ENCODE measurements at regions not wholly inside any gene's neighbourhood (a gene's known extent, or its start where the extent isn't known, plus 50 kb on each side); places are given as distances from the start of the nearest gene placed in this dataset.

- no peak for DNase-seq
- Mint-ChIP-seq H3K27ac (ENCODE audit: unreplicated experiment) (no peak overlapping the region), H3K27me3 (ENCODE audit: unreplicated experiment) (no peaks in the 10 kb centered on the region), H3K4me3 (ENCODE audit: unreplicated experiment) (no peak overlapping the region), H3K9me3 (ENCODE audit: unreplicated experiment) (no peaks in the 10 kb centered on the region), H3K36me3 (ENCODE audit: unreplicated experiment) (no peaks in the 10 kb centered on the region), H3K4me1 (ENCODE audit: low read depth, unreplicated experiment) (no peaks in the 10 kb centered on the region)
- TF ChIP-seq, protein P1, sequence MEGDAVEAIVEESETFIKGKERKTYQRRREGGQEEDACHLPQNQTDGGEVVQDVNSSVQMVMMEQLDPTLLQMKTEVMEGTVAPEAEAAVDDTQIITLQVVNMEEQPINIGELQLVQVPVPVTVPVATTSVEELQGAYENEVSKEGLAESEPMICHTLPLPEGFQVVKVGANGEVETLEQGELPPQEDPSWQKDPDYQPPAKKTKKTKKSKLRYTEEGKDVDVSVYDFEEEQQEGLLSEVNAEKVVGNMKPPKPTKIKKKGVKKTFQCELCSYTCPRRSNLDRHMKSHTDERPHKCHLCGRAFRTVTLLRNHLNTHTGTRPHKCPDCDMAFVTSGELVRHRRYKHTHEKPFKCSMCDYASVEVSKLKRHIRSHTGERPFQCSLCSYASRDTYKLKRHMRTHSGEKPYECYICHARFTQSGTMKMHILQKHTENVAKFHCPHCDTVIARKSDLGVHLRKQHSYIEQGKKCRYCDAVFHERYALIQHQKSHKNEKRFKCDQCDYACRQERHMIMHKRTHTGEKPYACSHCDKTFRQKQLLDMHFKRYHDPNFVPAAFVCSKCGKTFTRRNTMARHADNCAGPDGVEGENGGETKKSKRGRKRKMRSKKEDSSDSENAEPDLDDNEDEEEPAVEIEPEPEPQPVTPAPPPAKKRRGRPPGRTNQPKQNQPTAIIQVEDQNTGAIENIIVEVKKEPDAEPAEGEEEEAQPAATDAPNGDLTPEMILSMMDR (IDR thresholded peaks at IDR 0.05; ENCODE audit: partially characterized antibody, unreplicated experiment) = no peak
These were observed 592.1 kb downstream of the TLE1 start for GRCh38 chr9:81097131-81097847.

- no peaks in the 10 kb centered on the region for H3K9me3 Mint-ChIP-seq (ENCODE audit: unreplicated experiment)
- H3K4me3 Mint-ChIP-seq (ENCODE audit: unreplicated experiment) = no peak overlapping the region
- no peaks in the 10 kb centered on the region for H3K36me3 Mint-ChIP-seq (ENCODE audit: unreplicated experiment)
- DNase-seq = no peak
- H3K27me3 Mint-ChIP-seq (ENCODE audit: unreplicated experiment) = no peaks in the 10 kb centered on the region
- H3K4me1 Mint-ChIP-seq (ENCODE audit: low read depth, unreplicated experiment) = no peaks in the 10 kb centered on the region
- no peak overlapping the region for H3K27ac Mint-ChIP-seq (ENCODE audit: unreplicated experiment)
- TF ChIP-seq, protein P1 (IDR thresholded peaks at IDR 0.05; ENCODE audit: partially characterized antibody, unreplicated experiment) = no peak
These were observed 592.7 kb downstream of the TLE1 start for GRCh38 chr9:81096625-81097024.

DNA sequence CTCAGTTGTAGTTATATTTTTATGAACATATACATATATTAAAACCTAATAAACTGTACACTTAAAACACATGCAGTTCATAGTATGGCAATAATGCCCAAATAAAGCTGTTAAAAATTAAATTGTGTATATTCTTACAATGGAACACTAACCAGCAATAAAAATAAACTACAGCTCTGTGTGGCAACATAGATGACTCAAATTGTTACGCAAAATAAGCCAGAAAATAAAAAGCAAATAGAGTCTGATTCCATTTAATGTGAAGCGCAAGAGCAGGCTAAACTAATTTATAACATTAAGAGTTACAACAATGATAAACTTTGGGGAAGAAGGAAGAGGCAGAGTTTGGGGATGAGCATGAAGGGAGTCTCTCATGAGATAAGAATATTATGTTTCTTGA, 597.3 kb downstream of the TLE1 start:
- DNase-seq = no peak
- no peaks in the 10 kb centered on the region for H3K9me3 Mint-ChIP-seq (ENCODE audit: unreplicated experiment)
- no peak overlapping the region for H3K27ac Mint-ChIP-seq (ENCODE audit: unreplicated experiment)
- H3K4me1 Mint-ChIP-seq (ENCODE audit: low read depth, unreplicated experiment) = no peaks in the 10 kb centered on the region
- no peaks in the 10 kb centered on the region for H3K27me3 Mint-ChIP-seq (ENCODE audit: unreplicated experiment)
- H3K36me3 Mint-ChIP-seq (ENCODE audit: unreplicated experiment) = no peaks in the 10 kb centered on the region
- TF ChIP-seq, protein P1 (IDR thresholded peaks at IDR 0.05; ENCODE audit: partially characterized antibody, unreplicated experiment) = no peak
- no peak overlapping the region for H3K4me3 Mint-ChIP-seq (ENCODE audit: unreplicated experiment)

DNA sequence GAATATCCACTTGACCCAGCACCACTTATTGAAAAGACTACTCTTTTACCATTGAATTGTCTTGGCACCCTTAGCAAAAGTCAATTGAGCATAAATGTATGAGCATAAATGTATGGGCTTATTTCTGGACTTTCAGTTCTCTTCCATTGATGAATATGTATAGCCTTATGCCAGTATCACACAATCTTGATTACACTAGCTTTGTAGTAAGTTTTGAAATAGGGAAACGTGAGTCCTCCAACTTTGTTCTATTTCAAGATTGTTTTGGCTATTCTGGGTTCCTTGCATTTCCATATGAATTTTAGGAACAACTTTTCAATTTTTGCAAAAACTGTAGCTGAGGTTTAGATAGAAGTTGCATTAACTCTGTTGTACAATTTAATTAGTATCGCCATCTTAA, 601.0 kb downstream of the TLE1 start:
- no peaks in the 10 kb centered on the region for H3K27me3 Mint-ChIP-seq (ENCODE audit: unreplicated experiment)
- H3K4me3 Mint-ChIP-seq (ENCODE audit: unreplicated experiment) = no peak overlapping the region
- DNase-seq = no peak
- TF ChIP-seq, protein P1 (IDR thresholded peaks at IDR 0.05; ENCODE audit: partially characterized antibody, unreplicated experiment) = no peak
- no peaks in the 10 kb centered on the region for H3K36me3 Mint-ChIP-seq (ENCODE audit: unreplicated experiment)
- no peak overlapping the region for H3K27ac Mint-ChIP-seq (ENCODE audit: unreplicated experiment)
- no peaks in the 10 kb centered on the region for H3K4me1 Mint-ChIP-seq (ENCODE audit: low read depth, unreplicated experiment)
- no peaks in the 10 kb centered on the region for H3K9me3 Mint-ChIP-seq (ENCODE audit: unreplicated experiment)

GRCh38 chr9:81086416-81086815, 602.9 kb downstream of the TLE1 start:
- no peaks in the 10 kb centered on the region for H3K27me3 Mint-ChIP-seq (ENCODE audit: unreplicated experiment)
- H3K4me3 Mint-ChIP-seq (ENCODE audit: unreplicated experiment) = no peak overlapping the region
- no peaks in the 10 kb centered on the region for H3K36me3 Mint-ChIP-seq (ENCODE audit: unreplicated experiment)
- DNase-seq = no peak
- no peak overlapping the region for H3K27ac Mint-ChIP-seq (ENCODE audit: unreplicated experiment)
- TF ChIP-seq, protein P1 (IDR thresholded peaks at IDR 0.05; ENCODE audit: partially characterized antibody, unreplicated experiment) = no peak
- H3K9me3 Mint-ChIP-seq (ENCODE audit: unreplicated experiment) = no peaks in the 10 kb centered on the region
- H3K4me1 Mint-ChIP-seq (ENCODE audit: low read depth, unreplicated experiment) = no peaks in the 10 kb centered on the region
